Activated naive CD4-positive, alpha-beta T cell treated with anti-CD3 and anti-CD28 coated beads, Interleukin-2, amount 50 U/mL, for 72 hours (primary cell): ENCODE measurements at regions not wholly inside any gene's neighbourhood (a gene's known extent, or its start where the extent isn't known, plus 50 kb on each side); places are given as distances from the start of the nearest gene placed in this dataset.

ENCODE experiments used
- ATAC-seq, 2 donors: fragments of 150-1000 bp; cut with Tn5 transposase; 2 replicates each; pipeline ENCODE4 v1.10.0; 2021; ENCODE audit warnings: mild to moderate bottlenecking in 2 of 2, moderate library complexity in 2 of 2
- DNase-seq, 2 donors: peaks; one replicate each; pipeline ENCODE4 v3.0.0; 2021 to 2022; ENCODE audit warnings: low spot score in 2 of 2
- H3K27ac Mint-ChIP-seq, 2 donors: one replicate each; pipeline ENCODE4 v1.8.0; 2022; ENCODE audit warnings: mild to moderate bottlenecking in 2 of 2, mixed read lengths in 2 of 2
- H3K36me3 Mint-ChIP-seq, 2 donors: one replicate each; pipeline ENCODE4 v1.8.0; 2022; ENCODE audit warnings: mixed read lengths in 2 of 2
- H3K9me3 Mint-ChIP-seq, 2 donors: one replicate each; pipeline ENCODE4 v1.8.0; 2022; ENCODE audit warnings: mixed read lengths in 2 of 2

GRCh38 chr1:60835649-60836048 is 246.7 kb upstream of the NFIA start:
- no peaks in the 10 kb centered on the region for H3K36me3 Mint-ChIP-seq
- DNase-seq = no peak
- no peak overlapping the region for H3K27ac Mint-ChIP-seq

GRCh38 chr1:60833173-60833572 is 249.2 kb upstream of the NFIA start:
- Mint-ChIP-seq H3K36me3 (peaks cover 0 to 6% of the 10 kb centered on the region in 2 donors), H3K9me3 (no peaks in the 10 kb centered on the region), H3K27ac (no peak overlapping the region)
- DNase-seq = no peak
- ATAC-seq = no peak

More at GRCh38 chr1:60835649-60836048, 246.7 kb upstream of the NFIA start:
- ATAC-seq = no peak
- no peaks in the 10 kb centered on the region for H3K9me3 Mint-ChIP-seq

GRCh38 chr1:60832367-60832766 is 250.0 kb upstream of the NFIA start:
- peaks cover 0 to 6% of the 10 kb centered on the region in 2 donors for H3K36me3 Mint-ChIP-seq
- H3K27ac Mint-ChIP-seq = no peak overlapping the region
- DNase-seq (no peak), ATAC-seq (no peak)
- no peaks in the 10 kb centered on the region for H3K9me3 Mint-ChIP-seq

GRCh38 chr1:60831780-60832179 is 250.6 kb upstream of the NFIA start:
- DNase-seq = no peak
- Mint-ChIP-seq H3K36me3 (peaks cover 0 to 6% of the 10 kb centered on the region in 2 donors), H3K27ac (no peak overlapping the region), H3K9me3 (peaks cover 0 to 3% of the 10 kb centered on the region in 2 donors)
- ATAC-seq = no peak

- DNase-seq (no peak), ATAC-seq (no peak)
- no peak overlapping the region for H3K27ac Mint-ChIP-seq
- peaks cover 0 to 8% of the 10 kb centered on the region in 2 donors for H3K9me3 Mint-ChIP-seq
- peaks cover 0 to 6% of the 10 kb centered on the region in 2 donors for H3K36me3 Mint-ChIP-seq
Observed at GRCh38 chr1:60828944-60829343, 253.4 kb upstream of the NFIA start.

- H3K27ac Mint-ChIP-seq = no peak overlapping the region
- peaks cover 0 to 6% of the 10 kb centered on the region in 2 donors for H3K36me3 Mint-ChIP-seq
- peaks cover 0 to 8% of the 10 kb centered on the region in 2 donors for H3K9me3 Mint-ChIP-seq
- DNase-seq (no peak), ATAC-seq (no peak)
Observed at GRCh38 chr1:60826320-60827094, 255.9 kb upstream of the NFIA start.

- Mint-ChIP-seq H3K9me3 (peaks cover 0 to 8% of the 10 kb centered on the region in 2 donors), H3K36me3 (peaks cover 0 to 6% of the 10 kb centered on the region in 2 donors), H3K27ac (no peak overlapping the region)
- DNase-seq = no peak
- no peak for ATAC-seq
Observed at GRCh38 chr1:60825593-60825992, 256.8 kb upstream of the NFIA start.

GRCh38 chr1:60823151-60823550 is 259.2 kb upstream of the NFIA start:
- Mint-ChIP-seq H3K27ac (no peak overlapping the region), H3K36me3 (no peaks in the 10 kb centered on the region), H3K9me3 (peaks cover 0 to 8% of the 10 kb centered on the region in 2 donors)
- DNase-seq (no peak), ATAC-seq (no peak)

GRCh38 chr1:60822252-60822651 is 260.1 kb upstream of the NFIA start:
- Mint-ChIP-seq H3K9me3 (peaks cover 0 to 8% of the 10 kb centered on the region in 2 donors), H3K27ac (no peak overlapping the region)

GRCh38 chr1:60821156-60821555 is 261.2 kb upstream of the NFIA start:
- H3K36me3 Mint-ChIP-seq = no peaks in the 10 kb centered on the region

More at GRCh38 chr1:60822252-60822651, 260.1 kb upstream of the NFIA start:
- no peaks in the 10 kb centered on the region for H3K36me3 Mint-ChIP-seq
- no peak for DNase-seq
- ATAC-seq = no peak

GRCh38 chr1:60818969-60819701 is 263.2 kb upstream of the NFIA start:
- Mint-ChIP-seq H3K36me3 (no peaks in the 10 kb centered on the region), H3K9me3 (no peaks in the 10 kb centered on the region), H3K27ac (no peak overlapping the region)
- ATAC-seq (no peak), DNase-seq (no peak)

More at GRCh38 chr1:60821156-60821555, 261.2 kb upstream of the NFIA start:
- Mint-ChIP-seq H3K27ac (no peak overlapping the region), H3K9me3 (no peaks in the 10 kb centered on the region)
- ATAC-seq (no peak), DNase-seq (no peak)

- DNase-seq (no peak), ATAC-seq (no peak)
- H3K36me3 Mint-ChIP-seq = no peaks in the 10 kb centered on the region
- no peaks in the 10 kb centered on the region for H3K9me3 Mint-ChIP-seq
- no peak overlapping the region for H3K27ac Mint-ChIP-seq
Observed at GRCh38 chr1:60813071-60813470, 269.3 kb upstream of the NFIA start.

GRCh38 chr1:60809204-60809980 is 273.0 kb upstream of the NFIA start:
- no peak for ATAC-seq
- H3K36me3 Mint-ChIP-seq = no peaks in the 10 kb centered on the region
- H3K9me3 Mint-ChIP-seq = peaks cover 13% of the 10 kb centered on the region in 2 donors
- no peak overlapping the region for H3K27ac Mint-ChIP-seq
- DNase-seq = no peak

GRCh38 chr1:60808676-60809075 is 273.7 kb upstream of the NFIA start:
- DNase-seq = no peak
- peaks cover 13% of the 10 kb centered on the region in 2 donors for H3K9me3 Mint-ChIP-seq
- ATAC-seq = no peak
- no peak overlapping the region for H3K27ac Mint-ChIP-seq
- H3K36me3 Mint-ChIP-seq = no peaks in the 10 kb centered on the region

- ATAC-seq (no peak), DNase-seq (no peak)
- H3K9me3 Mint-ChIP-seq = peaks cover 13 to 31% of the 10 kb centered on the region in 2 donors
- H3K36me3 Mint-ChIP-seq = no peaks in the 10 kb centered on the region
- no peak overlapping the region for H3K27ac Mint-ChIP-seq
Observed at GRCh38 chr1:60802884-60803283, 279.5 kb upstream of the NFIA start.

GRCh38 chr1:60797351-60797750 is 285.0 kb upstream of the NFIA start:
- Mint-ChIP-seq H3K27ac (no peak overlapping the region), H3K36me3 (no peaks in the 10 kb centered on the region), H3K9me3 (peaks cover 0 to 17% of the 10 kb centered on the region in 2 donors)
- no peak for ATAC-seq
- no peak for DNase-seq

GRCh38 chr1:60791226-60791625 is 291.1 kb upstream of the NFIA start:
- no peak for DNase-seq
- Mint-ChIP-seq H3K36me3 (no peaks in the 10 kb centered on the region), H3K9me3 (no peaks in the 10 kb centered on the region), H3K27ac (no peak overlapping the region)
- no peak for ATAC-seq
